Left lung (tissue), 4 donors: ENCODE measurements at regions not wholly inside any gene's neighbourhood (a gene's known extent, or its start where the extent isn't known, plus 50 kb on each side); places are given as distances from the start of the nearest gene placed in this dataset.
"Not testable (repeated sequence)": the region's sequence is repeated elsewhere in the genome, so short reads cannot be mapped to it uniquely, and the experiment has no call there.

Experiments used
- ATAC-seq: fragments of 200-7000 bp; cut with Tn5 transposase; one replicate; pipeline ENCODE4 v1.9.1; 2020; ENCODE audit warnings: moderate library complexity
- DNase-seq, 4 donors: peaks; one replicate each; pipeline ENCODE4 v3.0.0-alpha.2; 2013 to 2020
- H3K27ac ChIP-seq, 2 donors: fragments of 200-600 bp; sonication (generic) in 1 of 2; one replicate each; pipeline versions ENCODE4 v1.5.0 to v1.8.0; 2020 to 2021
- H3K27me3 ChIP-seq, 2 donors: fragments of 200-600 bp; sonication (generic) in 1 of 2; one replicate each; pipeline versions ENCODE4 v1.5.0 to v1.8.0; 2020 to 2021
- H3K36me3 ChIP-seq, 2 donors: fragments of 200-600 bp; sonication (generic) in 1 of 2; one replicate each; pipeline versions ENCODE4 v1.5.0 to v1.8.0; 2020 to 2021
- H3K4me1 ChIP-seq, 2 donors: fragments of 200-600 bp; one replicate each; pipeline ENCODE4 v1.8.0; 2021
- H3K4me3 ChIP-seq, 2 donors: fragments of 200-600 bp; sonication (generic) in 1 of 2; one replicate each; pipeline versions ENCODE4 v1.5.0 to v1.8.0; 2020 to 2021; ENCODE audit warnings: mild to moderate bottlenecking in 1 of 2
- H3K9me3 ChIP-seq, 2 donors: fragments of 200-600 bp; sonication (generic) in 1 of 2; one replicate each; pipeline versions ENCODE4 v1.5.0 to v1.8.0; 2020 to 2021
- CTCF ChIP-seq, 2 donors: fragments of 200-600 bp; sonication (generic) in 1 of 2; IDR thresholded peaks; one replicate each; pipeline versions ENCODE4 v1.5.0 to v1.8.0; 2021; ENCODE audit warnings: antibody characterized with exemption in 2 of 2
- intact Hi-C, 2 donors: fragments of 100-400 bp; cut with DNase I; formaldehyde crosslinking; loops; one replicate each; pipeline versions ENCODE4 v1.11.2 to v1.14.2; 2022
- donor health status: DM: no; HTN: yes; CAD: no.
- donor health status: DM: no; HTN: no; CAD: no.

DNA sequence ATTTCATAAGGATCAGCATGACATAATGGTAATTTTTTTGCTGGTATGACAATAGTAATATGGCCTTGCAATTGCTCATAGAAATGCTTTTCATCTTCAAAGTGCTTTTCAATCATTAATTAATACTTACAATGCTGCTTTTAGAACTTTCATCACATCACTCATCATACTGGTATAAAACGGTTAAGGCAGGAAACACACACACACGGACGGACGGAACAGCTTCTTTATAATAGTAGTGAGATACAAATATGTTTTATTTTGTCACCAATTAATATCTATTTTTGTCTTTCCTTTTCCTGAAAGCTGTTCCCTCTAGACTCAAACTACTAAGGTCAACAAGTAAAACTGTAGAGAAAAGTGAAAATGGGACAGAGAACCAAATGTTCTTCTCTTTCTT lies 353.9 kb upstream of the PKN2 start:
- no peak for TF ChIP-seq CTCF (IDR thresholded peaks at IDR 0.05)
- Histone ChIP-seq H3K4me1 (peaks cover 0 to 9% of the 10 kb centered on the region in 2 donors), H3K36me3 (no peaks in the 10 kb centered on the region), H3K9me3 (no peaks in the 10 kb centered on the region), H3K27ac (no peak overlapping the region), H3K4me3 (no peak overlapping the region), H3K27me3 (no peaks in the 10 kb centered on the region)
- intact Hi-C loops = no loop called here
- DNase-seq (no peak), ATAC-seq (no peak)

DNA sequence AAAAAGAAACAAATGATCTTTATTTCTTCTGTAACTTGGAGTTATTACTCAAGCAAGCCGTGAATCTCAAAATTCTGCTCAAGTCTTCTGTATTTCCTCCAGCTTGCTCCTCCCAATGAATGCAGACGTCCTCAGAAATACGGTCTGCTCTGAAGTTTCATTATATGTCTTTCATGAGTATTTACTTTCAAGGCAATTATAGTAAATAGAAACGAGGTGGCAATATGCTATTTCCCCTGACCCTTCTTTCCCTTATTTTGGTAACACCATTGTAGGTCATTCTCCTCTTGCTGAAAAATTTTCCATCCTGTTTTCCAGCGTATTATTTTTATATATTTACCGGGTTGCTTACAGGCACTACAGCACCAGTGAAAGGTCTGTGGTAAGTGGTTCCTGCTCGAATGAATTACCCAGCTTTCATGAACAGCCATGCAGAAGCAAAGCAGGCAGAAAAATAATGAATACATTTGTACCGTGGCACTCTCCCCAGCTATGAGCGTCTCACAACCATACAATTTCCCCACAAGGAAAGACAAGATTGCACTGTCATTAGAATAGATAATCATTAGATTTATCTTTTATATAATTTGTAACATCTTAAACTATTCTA lies 350.9 kb upstream of the PKN2 start:
- intact Hi-C loops = no loop called here
- H3K4me1 ChIP-seq = no peaks in the 10 kb centered on the region
- DNase-seq (peak in 2 of 4 donors; percentile 43 to 66), ATAC-seq (no peak)
- no peak for TF ChIP-seq CTCF (IDR thresholded peaks at IDR 0.05)
- no peaks in the 10 kb centered on the region for H3K9me3 ChIP-seq
- H3K4me3 ChIP-seq = no peak overlapping the region
- H3K27me3 ChIP-seq = no peaks in the 10 kb centered on the region
- no peaks in the 10 kb centered on the region for H3K36me3 ChIP-seq
- H3K27ac ChIP-seq = no peak overlapping the region

GRCh38 chr1:88341447-88341846 lies 342.6 kb upstream of the PKN2 start:
- Histone ChIP-seq H3K4me1 (no peaks in the 10 kb centered on the region), H3K27me3 (no peaks in the 10 kb centered on the region), H3K36me3 (no peaks in the 10 kb centered on the region), H3K27ac (no peak overlapping the region), H3K4me3 (no peak overlapping the region), H3K9me3 (peaks cover 0 to 10% of the 10 kb centered on the region in 2 donors)
- intact Hi-C loops = no loop called here
- ATAC-seq (no peak), DNase-seq (no peak)
- no peak for TF ChIP-seq CTCF (IDR thresholded peaks at IDR 0.05)

DNA sequence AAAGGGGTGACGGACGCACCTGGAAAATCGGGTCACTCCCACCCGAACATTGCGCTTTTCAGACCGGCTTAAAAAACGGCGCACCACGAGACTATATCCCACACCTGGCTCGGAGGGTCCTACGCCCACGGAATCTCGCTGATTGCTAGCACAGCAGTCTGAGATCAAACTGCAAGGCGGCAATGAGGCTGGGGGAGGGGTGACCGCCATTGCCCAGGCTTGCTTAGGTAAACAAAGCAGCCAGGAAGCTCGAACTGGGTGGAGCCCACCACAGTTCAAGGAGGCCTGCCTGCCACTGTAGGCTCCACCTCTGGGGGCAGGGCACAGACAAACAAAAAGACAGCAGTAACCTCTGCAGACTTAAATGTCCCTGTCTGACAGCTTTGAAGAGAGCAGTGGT lies 342.0 kb upstream of the PKN2 start:
- H3K4me3 ChIP-seq, H3K27me3 ChIP-seq, H3K27ac ChIP-seq, DNase-seq, intact Hi-C loops, H3K36me3 ChIP-seq, ATAC-seq, H3K4me1 ChIP-seq: not testable (repeated sequence)
- peaks cover 0 to 10% of the 10 kb centered on the region in 2 donors for H3K9me3 ChIP-seq

DNA sequence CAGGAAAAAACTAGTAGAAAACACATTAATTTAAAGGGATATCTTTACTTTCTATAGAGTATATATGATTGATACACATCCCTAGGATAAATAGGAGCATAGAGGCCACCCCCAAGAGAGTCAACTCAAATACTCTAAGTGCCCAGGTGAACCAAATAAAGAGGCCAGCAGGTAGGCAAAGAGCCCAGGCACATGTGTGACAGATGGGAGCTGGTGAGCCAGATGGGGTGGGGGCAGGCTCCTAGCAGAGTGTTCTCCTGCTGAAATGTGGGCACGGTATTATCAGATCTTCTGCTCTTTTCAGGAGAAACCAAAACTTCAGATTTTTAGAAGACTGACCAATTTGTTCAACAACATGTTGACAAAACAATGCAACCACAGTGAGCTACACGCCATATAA lies 333.4 kb upstream of the PKN2 start:
- DNase-seq (peak in 1 of 4 donors; percentile 4), ATAC-seq (no peak)
- TF ChIP-seq CTCF (IDR thresholded peaks at IDR 0.05) = no peak

GRCh38 chr1:88351960-88352359 lies 332.1 kb upstream of the PKN2 start:
- no peaks in the 10 kb centered on the region for H3K9me3 ChIP-seq
- ATAC-seq (no peak), DNase-seq (no peak)
- TF ChIP-seq CTCF (IDR thresholded peaks at IDR 0.05) = no peak
- intact Hi-C loops = no loop called here
- no peaks in the 10 kb centered on the region for H3K27me3 ChIP-seq
- H3K27ac ChIP-seq = no peak overlapping the region
- H3K4me1 ChIP-seq = no peaks in the 10 kb centered on the region
- H3K4me3 ChIP-seq = no peak overlapping the region
- no peaks in the 10 kb centered on the region for H3K36me3 ChIP-seq

More for the DNA sequence above, 333.4 kb upstream of the PKN2 start:
- no peaks in the 10 kb centered on the region for H3K36me3 ChIP-seq
- H3K4me1 ChIP-seq = no peaks in the 10 kb centered on the region
- H3K9me3 ChIP-seq = no peaks in the 10 kb centered on the region
- no peaks in the 10 kb centered on the region for H3K27me3 ChIP-seq
- intact Hi-C loops = no loop called here
- no peak overlapping the region for H3K4me3 ChIP-seq
- H3K27ac ChIP-seq = no peak overlapping the region
